Astrocyte of the hippocampus (primary cell): ENCODE measurements at regions not wholly inside any gene's neighbourhood (a gene's known extent, or its start where the extent isn't known, plus 50 kb on each side); places are given as distances from the start of the nearest gene placed in this dataset.

ENCODE experiments used
- DNase-seq: peaks from one replicate; pipeline ENCODE4 v3.0.0; 2011; ENCODE audit warnings: low read depth, low spot score

- no peak for DNase-seq
Observed at GRCh38 chr3:83513677-83514076, 1445.1 kb upstream of the CADM2 start.

- peak; percentile 65 for DNase-seq
Observed at GRCh38 chr3:83514130-83514914, 1444.5 kb upstream of the CADM2 start.

GRCh38 chr3:83515123-83515522, 1443.7 kb upstream of the CADM2 start:
- DNase-seq = no peak

- peak; percentile 80 for DNase-seq
Observed at GRCh38 chr3:83523470-83524073, 1435.2 kb upstream of the CADM2 start.

GRCh38 chr3:83524901-83525300, 1433.9 kb upstream of the CADM2 start:
- no peak for DNase-seq

GRCh38 chr3:83559082-83559481, 1399.7 kb upstream of the CADM2 start:
- DNase-seq = no peak

- DNase-seq = no peak
Observed at GRCh38 chr3:83567935-83568334, 1390.9 kb upstream of the CADM2 start.

- no peak for DNase-seq
Observed at GRCh38 chr3:83581546-83581945, 1377.2 kb upstream of the CADM2 start.

- DNase-seq = no peak
Observed at GRCh38 chr3:83601704-83602103, 1357.1 kb upstream of the CADM2 start.

GRCh38 chr3:83622526-83622925, 1336.3 kb upstream of the CADM2 start:
- DNase-seq = no peak

- DNase-seq = no peak
Observed at GRCh38 chr3:83625261-83625660, 1333.5 kb upstream of the CADM2 start.

GRCh38 chr3:83628471-83628870, 1330.3 kb upstream of the CADM2 start:
- no peak for DNase-seq

GRCh38 chr3:83632526-83632925, 1326.3 kb upstream of the CADM2 start:
- DNase-seq = no peak

GRCh38 chr3:83633758-83634157, 1325.0 kb upstream of the CADM2 start:
- DNase-seq = no peak

- DNase-seq = no peak
Observed at GRCh38 chr3:83649692-83650091, 1309.1 kb upstream of the CADM2 start.

- DNase-seq = no peak
Observed at GRCh38 chr3:83655083-83655482, 1303.7 kb upstream of the CADM2 start.

- no peak for DNase-seq
Observed at GRCh38 chr3:83662381-83662960, 1296.3 kb upstream of the CADM2 start.

GRCh38 chr3:83670416-83670815, 1288.4 kb upstream of the CADM2 start:
- DNase-seq = no peak

GRCh38 chr3:83683937-83684598, 1274.7 kb upstream of the CADM2 start:
- no peak for DNase-seq

- no peak for DNase-seq
Observed at GRCh38 chr3:83706669-83707068, 1252.1 kb upstream of the CADM2 start.

GRCh38 chr3:83715307-83715706, 1243.5 kb upstream of the CADM2 start:
- DNase-seq = no peak

GRCh38 chr3:83729576-83729975, 1229.2 kb upstream of the CADM2 start:
- DNase-seq = no peak

GRCh38 chr3:83734656-83735055, 1224.1 kb upstream of the CADM2 start:
- DNase-seq = no peak
